ENCODE measurements at regions not wholly inside any gene's neighbourhood (a gene's known extent, or its start where the extent isn't known, plus 50 kb on each side); places are given as distances from the start of the nearest gene placed in this dataset.

- TF ChIP-seq, protein P1, sequence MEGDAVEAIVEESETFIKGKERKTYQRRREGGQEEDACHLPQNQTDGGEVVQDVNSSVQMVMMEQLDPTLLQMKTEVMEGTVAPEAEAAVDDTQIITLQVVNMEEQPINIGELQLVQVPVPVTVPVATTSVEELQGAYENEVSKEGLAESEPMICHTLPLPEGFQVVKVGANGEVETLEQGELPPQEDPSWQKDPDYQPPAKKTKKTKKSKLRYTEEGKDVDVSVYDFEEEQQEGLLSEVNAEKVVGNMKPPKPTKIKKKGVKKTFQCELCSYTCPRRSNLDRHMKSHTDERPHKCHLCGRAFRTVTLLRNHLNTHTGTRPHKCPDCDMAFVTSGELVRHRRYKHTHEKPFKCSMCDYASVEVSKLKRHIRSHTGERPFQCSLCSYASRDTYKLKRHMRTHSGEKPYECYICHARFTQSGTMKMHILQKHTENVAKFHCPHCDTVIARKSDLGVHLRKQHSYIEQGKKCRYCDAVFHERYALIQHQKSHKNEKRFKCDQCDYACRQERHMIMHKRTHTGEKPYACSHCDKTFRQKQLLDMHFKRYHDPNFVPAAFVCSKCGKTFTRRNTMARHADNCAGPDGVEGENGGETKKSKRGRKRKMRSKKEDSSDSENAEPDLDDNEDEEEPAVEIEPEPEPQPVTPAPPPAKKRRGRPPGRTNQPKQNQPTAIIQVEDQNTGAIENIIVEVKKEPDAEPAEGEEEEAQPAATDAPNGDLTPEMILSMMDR (IDR thresholded peaks at IDR 0.05 in 8 of 11, conservative IDR thresholded peaks at IDR 0.05 in 3 of 11), result no peak
- TF ChIP-seq POLR2A (IDR thresholded peaks at IDR 0.05) (no peak), POLR2AphosphoS5 (IDR thresholded peaks at IDR 0.05) (no peak)
Measured at GRCh38 chr1:56397811-56398231, 181.5 kb downstream of the PLPP3 start.
